ENCODE measurements at regions not wholly inside any gene's neighbourhood (a gene's known extent, or its start where the extent isn't known, plus 50 kb on each side); places are given as distances from the start of the nearest gene placed in this dataset.

DNA sequence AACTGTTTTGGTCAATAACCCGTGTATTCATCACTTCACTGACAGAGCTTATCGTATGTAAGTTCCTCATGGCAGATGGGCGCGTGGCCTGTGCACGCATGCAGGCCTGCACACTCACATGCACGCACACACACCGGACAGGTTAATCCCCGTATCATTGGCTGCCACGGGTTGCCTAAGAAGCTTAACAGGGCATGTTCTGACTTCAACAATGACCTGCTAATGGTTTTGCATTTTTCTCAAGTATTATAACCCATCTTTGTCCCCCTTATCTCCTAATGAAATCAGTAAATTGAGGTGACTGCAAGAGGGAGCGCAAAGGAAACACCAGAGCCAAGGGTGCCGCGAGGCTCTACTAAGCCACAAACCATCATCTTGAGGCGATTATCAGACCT, 399.0 kb upstream of the ID2 start:
- TF ChIP-seq, protein P1, sequence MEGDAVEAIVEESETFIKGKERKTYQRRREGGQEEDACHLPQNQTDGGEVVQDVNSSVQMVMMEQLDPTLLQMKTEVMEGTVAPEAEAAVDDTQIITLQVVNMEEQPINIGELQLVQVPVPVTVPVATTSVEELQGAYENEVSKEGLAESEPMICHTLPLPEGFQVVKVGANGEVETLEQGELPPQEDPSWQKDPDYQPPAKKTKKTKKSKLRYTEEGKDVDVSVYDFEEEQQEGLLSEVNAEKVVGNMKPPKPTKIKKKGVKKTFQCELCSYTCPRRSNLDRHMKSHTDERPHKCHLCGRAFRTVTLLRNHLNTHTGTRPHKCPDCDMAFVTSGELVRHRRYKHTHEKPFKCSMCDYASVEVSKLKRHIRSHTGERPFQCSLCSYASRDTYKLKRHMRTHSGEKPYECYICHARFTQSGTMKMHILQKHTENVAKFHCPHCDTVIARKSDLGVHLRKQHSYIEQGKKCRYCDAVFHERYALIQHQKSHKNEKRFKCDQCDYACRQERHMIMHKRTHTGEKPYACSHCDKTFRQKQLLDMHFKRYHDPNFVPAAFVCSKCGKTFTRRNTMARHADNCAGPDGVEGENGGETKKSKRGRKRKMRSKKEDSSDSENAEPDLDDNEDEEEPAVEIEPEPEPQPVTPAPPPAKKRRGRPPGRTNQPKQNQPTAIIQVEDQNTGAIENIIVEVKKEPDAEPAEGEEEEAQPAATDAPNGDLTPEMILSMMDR (IDR thresholded peaks at IDR 0.05) = no peak
- no peak for TF ChIP-seq POLR2A (IDR thresholded peaks at IDR 0.05)
